Thyroid gland (tissue), 4 donors: ENCODE measurements at regions not wholly inside any gene's neighbourhood (a gene's known extent, or its start where the extent isn't known, plus 50 kb on each side); places are given as distances from the start of the nearest gene placed in this dataset.

Experiments
- CTCF ChIP-seq, 6 experiments: fragments of 200-600 bp in 3 of 6; fragments of 450-650 bp in 3 of 6; sonication (generic) in 3 of 6; IDR thresholded peaks; one replicate each; pipeline ENCODE4 v1.5.1; 2016 to 2019; ENCODE audit warnings: antibody characterized with exemption in 6 of 6, mild to moderate bottlenecking in 2 of 6, inconsistent platforms in 1 of 6, moderate library complexity in 1 of 6
- POLR2A ChIP-seq, 2 donors: fragments of 450-650 bp; IDR thresholded peaks; one replicate each; pipeline ENCODE4 v1.6.1; 2017; ENCODE audit warnings: antibody characterized with exemption in 2 of 2, mild to moderate bottlenecking in 2 of 2, moderate library complexity in 1 of 2

- TF ChIP-seq CTCF (IDR thresholded peaks at IDR 0.05) (no peak), POLR2A (IDR thresholded peaks at IDR 0.05) (no peak)
Observed at GRCh38 chr16:52298769-52299168, 248.2 kb downstream of the TOX3 start.
